GM23338 (cell line): ENCODE measurements at regions not wholly inside any gene's neighbourhood (a gene's known extent, or its start where the extent isn't known, plus 50 kb on each side); places are given as distances from the start of the nearest gene placed in this dataset.

ENCODE experiments used
- ATAC-seq: fragments of 200-7000 bp; cut with Tn5 transposase; 3 replicates; pipeline ENCODE4 v1.9.1; 2020
- DNase-seq: peaks from one replicate; pipeline ENCODE4 v3.0.0-alpha.2; 2015; ENCODE audit warnings: low spot score
- H2AFZ ChIP-seq: fragments of 200-600 bp; sonication (generic); 2 replicates; pipeline ENCODE4 v1.8.0; 2016; ENCODE audit warnings: antibody characterized with exemption, mild to moderate bottlenecking, moderate library complexity
- H3F3A ChIP-seq: fragments of 200-600 bp; sonication (generic); replicated peaks from 2 replicates; pipeline ENCODE4 v1.8.0; 2017; ENCODE audit warnings: antibody characterized with exemption, mixed run types, low read depth
- H3K27ac ChIP-seq: fragments of 200-600 bp; sonication (generic); 2 replicates; pipeline ENCODE4 v1.6.1; 2016; ENCODE audit warnings: low read depth
- H3K27me3 ChIP-seq: fragments of 200-600 bp; sonication (generic); 2 replicates; pipeline ENCODE4 v1.8.0; 2016; ENCODE audit warnings: mild to moderate bottlenecking, mixed run types, moderate library complexity; ENCODE audit not compliant: insufficient read depth
- H3K36me3 ChIP-seq: fragments of 200-600 bp; sonication (generic); 2 replicates; pipeline ENCODE4 v1.8.0; 2016; ENCODE audit warnings: mild to moderate bottlenecking; ENCODE audit not compliant: insufficient read depth
- H3K4me1 ChIP-seq: fragments of 200-600 bp; sonication (generic); 2 replicates; pipeline ENCODE4 v1.8.0; 2016; ENCODE audit warnings: mild to moderate bottlenecking, moderate library complexity; ENCODE audit not compliant: insufficient read depth
- H3K4me2 ChIP-seq: fragments of 200-600 bp; sonication (generic); 2 replicates; pipeline ENCODE4 v1.7.1; 2017; ENCODE audit warnings: mixed run types
- H3K4me3 ChIP-seq: fragments of 200-600 bp; sonication (generic); 2 replicates; pipeline ENCODE4 v1.6.1; 2016; ENCODE audit warnings: mixed run types
- H3K79me2 ChIP-seq: fragments of 200-600 bp; sonication (generic); replicated peaks from 2 replicates; pipeline ENCODE4 v1.8.0; 2017; ENCODE audit warnings: mild to moderate bottlenecking; ENCODE audit not compliant: insufficient read depth
- H3K9me2 ChIP-seq: fragments of 200-600 bp; sonication (generic); 2 replicates; pipeline ENCODE4 v1.8.0; 2017; ENCODE audit not compliant: insufficient read depth
- H4K20me1 ChIP-seq: fragments of 200-600 bp; sonication (generic); replicated peaks from 2 replicates; pipeline ENCODE4 v1.8.0; 2017; ENCODE audit warnings: mild to moderate bottlenecking; ENCODE audit not compliant: insufficient read depth
- H3K27ac Mint-ChIP-seq: 2 replicates; pipeline ENCODE4 v1.8.0; 2020; ENCODE audit warnings: inconsistent platforms, mild to moderate bottlenecking, moderate library complexity, mixed read lengths
- H3K27me3 Mint-ChIP-seq: 3 replicates; pipeline ENCODE4 v1.8.0; 2022; ENCODE audit warnings: low read depth, mild to moderate bottlenecking, moderate library complexity, mixed read lengths, inconsistent platforms; ENCODE audit not compliant: insufficient read depth, poor library complexity
- H3K36me3 Mint-ChIP-seq: 3 replicates; pipeline ENCODE4 v1.8.0; 2021; ENCODE audit warnings: low read depth, mild to moderate bottlenecking, inconsistent platforms, moderate library complexity, mixed read lengths
- H3K4me1 Mint-ChIP-seq: 3 replicates; pipeline ENCODE4 v1.8.0; 2020; ENCODE audit warnings: mild to moderate bottlenecking, inconsistent platforms, mixed read lengths
- H3K4me3 Mint-ChIP-seq: 3 replicates; pipeline ENCODE4 v1.8.0; 2021; ENCODE audit warnings: moderate library complexity, mild to moderate bottlenecking, inconsistent platforms, mixed read lengths
- H3K9me3 Mint-ChIP-seq: 3 replicates; pipeline ENCODE4 v1.8.0; 2020; ENCODE audit warnings: moderate library complexity, mild to moderate bottlenecking, inconsistent platforms, mixed read lengths
- CREB1 ChIP-seq: fragments of 250-450 bp; sonication (Bioruptor Pico); IDR thresholded peaks from 2 replicates; pipeline ENCODE4 v1.5.0; 2020; ENCODE audit warnings: low read depth, mild to moderate bottlenecking, moderate library complexity
- EZH2 ChIP-seq: fragments of 200-600 bp; sonication (generic); IDR thresholded peaks from one replicate; pipeline ENCODE4 v1.8.0; 2017; ENCODE audit warnings: antibody characterized with exemption, mild to moderate bottlenecking, low read depth; ENCODE audit not compliant: unreplicated experiment
- EZH2phosphoT487 ChIP-seq: fragments of 200-600 bp; sonication (generic); IDR thresholded peaks from one replicate; pipeline ENCODE4 v1.8.1; 2018; ENCODE audit warnings: antibody characterized with exemption; ENCODE audit not compliant: unreplicated experiment
- JUNB ChIP-seq: IDR thresholded peaks from one replicate; pipeline ENCODE4 v1.6.1; 2016; ENCODE audit warnings: antibody characterized with exemption; ENCODE audit not compliant: unreplicated experiment
- POLR2AphosphoS5 ChIP-seq: IDR thresholded peaks from 2 replicates; pipeline ENCODE4 v1.6.1; 2016; ENCODE audit warnings: antibody characterized with exemption, low read depth
- REST ChIP-seq: IDR thresholded peaks from one replicate; pipeline ENCODE4 v1.6.1; 2018; ENCODE audit warnings: antibody characterized with exemption; ENCODE audit not compliant: unreplicated experiment
- STAT1 ChIP-seq: IDR thresholded peaks from one replicate; pipeline ENCODE4 v1.6.1; 2016; ENCODE audit warnings: antibody characterized with exemption; ENCODE audit not compliant: unreplicated experiment
- ZNF114 ChIP-seq: fragments of 250-450 bp; sonication (Bioruptor Pico); IDR thresholded peaks from 2 replicates; pipeline ENCODE4 v1.5.0; 2020; ENCODE audit warnings: mild to moderate bottlenecking, moderate library complexity
- ZNF331 ChIP-seq: fragments of 250-450 bp; sonication (Bioruptor Pico); IDR thresholded peaks from 2 replicates; pipeline ENCODE4 v1.5.0; 2020; ENCODE audit warnings: low read depth, mild to moderate bottlenecking, moderate library complexity
- TF ChIP-seq, protein P1 (sequence below), 2 experiments: fragments of 200-600 bp in 1 of 2; sonication (generic) in 1 of 2; conservative IDR thresholded peaks; 2 replicates each; pipeline versions ENCODE4 v1.5.1 to v1.6.1; 2016 to 2017; ENCODE audit warnings: antibody characterized with exemption in 2 of 2, low read depth in 2 of 2, mild to moderate bottlenecking in 2 of 2, moderate library complexity in 1 of 2
- TF ChIP-seq, protein P2 (sequence below): fragments of 250-450 bp; sonication (Bioruptor Pico); IDR thresholded peaks from 2 replicates; pipeline ENCODE4 v1.5.0; 2020; ENCODE audit warnings: mild to moderate bottlenecking, moderate library complexity

- TF ChIP-seq, protein P1, sequence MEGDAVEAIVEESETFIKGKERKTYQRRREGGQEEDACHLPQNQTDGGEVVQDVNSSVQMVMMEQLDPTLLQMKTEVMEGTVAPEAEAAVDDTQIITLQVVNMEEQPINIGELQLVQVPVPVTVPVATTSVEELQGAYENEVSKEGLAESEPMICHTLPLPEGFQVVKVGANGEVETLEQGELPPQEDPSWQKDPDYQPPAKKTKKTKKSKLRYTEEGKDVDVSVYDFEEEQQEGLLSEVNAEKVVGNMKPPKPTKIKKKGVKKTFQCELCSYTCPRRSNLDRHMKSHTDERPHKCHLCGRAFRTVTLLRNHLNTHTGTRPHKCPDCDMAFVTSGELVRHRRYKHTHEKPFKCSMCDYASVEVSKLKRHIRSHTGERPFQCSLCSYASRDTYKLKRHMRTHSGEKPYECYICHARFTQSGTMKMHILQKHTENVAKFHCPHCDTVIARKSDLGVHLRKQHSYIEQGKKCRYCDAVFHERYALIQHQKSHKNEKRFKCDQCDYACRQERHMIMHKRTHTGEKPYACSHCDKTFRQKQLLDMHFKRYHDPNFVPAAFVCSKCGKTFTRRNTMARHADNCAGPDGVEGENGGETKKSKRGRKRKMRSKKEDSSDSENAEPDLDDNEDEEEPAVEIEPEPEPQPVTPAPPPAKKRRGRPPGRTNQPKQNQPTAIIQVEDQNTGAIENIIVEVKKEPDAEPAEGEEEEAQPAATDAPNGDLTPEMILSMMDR (conservative IDR thresholded peaks at IDR 0.05; ENCODE audit: low read depth in 2 of 2), result no peak
- TF ChIP-seq EZH2phosphoT487, result no peak
Measured at GRCh38 chr14:37842106-37842505, 246.7 kb downstream of the TTC6 start (continued).

DNA sequence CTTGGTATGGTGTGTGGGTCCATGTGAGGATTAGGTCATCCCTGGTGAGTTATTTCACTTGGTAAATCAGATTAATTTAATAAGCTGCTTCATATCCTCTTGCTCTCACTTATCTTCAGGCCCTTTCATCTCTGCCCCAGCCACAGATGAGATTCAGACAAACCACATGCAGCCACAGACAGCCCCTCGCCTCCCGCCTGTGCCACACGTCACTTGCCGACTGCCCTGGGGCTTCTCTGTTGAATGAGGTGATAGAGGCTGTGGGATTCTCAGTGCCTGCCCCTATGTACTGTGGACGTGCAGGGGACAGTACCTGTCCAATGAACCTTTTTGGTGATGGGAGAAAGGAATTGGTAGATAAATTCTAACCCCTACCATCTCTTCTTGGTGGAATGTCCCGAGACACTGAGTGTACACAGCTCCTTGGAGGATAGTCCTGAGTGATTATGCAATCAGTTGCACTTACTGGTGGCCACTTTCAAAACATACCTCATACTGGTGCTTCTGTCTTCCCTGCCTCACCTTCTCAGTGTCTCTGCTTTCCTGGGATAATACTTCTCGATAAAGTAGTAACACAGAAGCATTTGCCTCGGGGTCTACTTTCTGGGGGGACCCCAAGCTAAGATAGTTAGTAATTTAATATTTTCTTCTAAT is 248.7 kb downstream of the TTC6 start:
- H3K27ac Mint-ChIP-seq, result no peak overlapping the region
- TF ChIP-seq ZNF331 (CRISPR knock-in tag), result no peak
- TF ChIP-seq, protein P1 (conservative IDR thresholded peaks at IDR 0.05; ENCODE audit: low read depth in 2 of 2), result no peak
- TF ChIP-seq POLR2AphosphoS5, result no peak
- no peak for TF ChIP-seq EZH2
- no peak for TF ChIP-seq ZNF114 (CRISPR knock-in tag)
- TF ChIP-seq REST, result no peak
- no peak for TF ChIP-seq JUNB
- TF ChIP-seq CREB1, result no peak
- TF ChIP-seq, protein P2, sequence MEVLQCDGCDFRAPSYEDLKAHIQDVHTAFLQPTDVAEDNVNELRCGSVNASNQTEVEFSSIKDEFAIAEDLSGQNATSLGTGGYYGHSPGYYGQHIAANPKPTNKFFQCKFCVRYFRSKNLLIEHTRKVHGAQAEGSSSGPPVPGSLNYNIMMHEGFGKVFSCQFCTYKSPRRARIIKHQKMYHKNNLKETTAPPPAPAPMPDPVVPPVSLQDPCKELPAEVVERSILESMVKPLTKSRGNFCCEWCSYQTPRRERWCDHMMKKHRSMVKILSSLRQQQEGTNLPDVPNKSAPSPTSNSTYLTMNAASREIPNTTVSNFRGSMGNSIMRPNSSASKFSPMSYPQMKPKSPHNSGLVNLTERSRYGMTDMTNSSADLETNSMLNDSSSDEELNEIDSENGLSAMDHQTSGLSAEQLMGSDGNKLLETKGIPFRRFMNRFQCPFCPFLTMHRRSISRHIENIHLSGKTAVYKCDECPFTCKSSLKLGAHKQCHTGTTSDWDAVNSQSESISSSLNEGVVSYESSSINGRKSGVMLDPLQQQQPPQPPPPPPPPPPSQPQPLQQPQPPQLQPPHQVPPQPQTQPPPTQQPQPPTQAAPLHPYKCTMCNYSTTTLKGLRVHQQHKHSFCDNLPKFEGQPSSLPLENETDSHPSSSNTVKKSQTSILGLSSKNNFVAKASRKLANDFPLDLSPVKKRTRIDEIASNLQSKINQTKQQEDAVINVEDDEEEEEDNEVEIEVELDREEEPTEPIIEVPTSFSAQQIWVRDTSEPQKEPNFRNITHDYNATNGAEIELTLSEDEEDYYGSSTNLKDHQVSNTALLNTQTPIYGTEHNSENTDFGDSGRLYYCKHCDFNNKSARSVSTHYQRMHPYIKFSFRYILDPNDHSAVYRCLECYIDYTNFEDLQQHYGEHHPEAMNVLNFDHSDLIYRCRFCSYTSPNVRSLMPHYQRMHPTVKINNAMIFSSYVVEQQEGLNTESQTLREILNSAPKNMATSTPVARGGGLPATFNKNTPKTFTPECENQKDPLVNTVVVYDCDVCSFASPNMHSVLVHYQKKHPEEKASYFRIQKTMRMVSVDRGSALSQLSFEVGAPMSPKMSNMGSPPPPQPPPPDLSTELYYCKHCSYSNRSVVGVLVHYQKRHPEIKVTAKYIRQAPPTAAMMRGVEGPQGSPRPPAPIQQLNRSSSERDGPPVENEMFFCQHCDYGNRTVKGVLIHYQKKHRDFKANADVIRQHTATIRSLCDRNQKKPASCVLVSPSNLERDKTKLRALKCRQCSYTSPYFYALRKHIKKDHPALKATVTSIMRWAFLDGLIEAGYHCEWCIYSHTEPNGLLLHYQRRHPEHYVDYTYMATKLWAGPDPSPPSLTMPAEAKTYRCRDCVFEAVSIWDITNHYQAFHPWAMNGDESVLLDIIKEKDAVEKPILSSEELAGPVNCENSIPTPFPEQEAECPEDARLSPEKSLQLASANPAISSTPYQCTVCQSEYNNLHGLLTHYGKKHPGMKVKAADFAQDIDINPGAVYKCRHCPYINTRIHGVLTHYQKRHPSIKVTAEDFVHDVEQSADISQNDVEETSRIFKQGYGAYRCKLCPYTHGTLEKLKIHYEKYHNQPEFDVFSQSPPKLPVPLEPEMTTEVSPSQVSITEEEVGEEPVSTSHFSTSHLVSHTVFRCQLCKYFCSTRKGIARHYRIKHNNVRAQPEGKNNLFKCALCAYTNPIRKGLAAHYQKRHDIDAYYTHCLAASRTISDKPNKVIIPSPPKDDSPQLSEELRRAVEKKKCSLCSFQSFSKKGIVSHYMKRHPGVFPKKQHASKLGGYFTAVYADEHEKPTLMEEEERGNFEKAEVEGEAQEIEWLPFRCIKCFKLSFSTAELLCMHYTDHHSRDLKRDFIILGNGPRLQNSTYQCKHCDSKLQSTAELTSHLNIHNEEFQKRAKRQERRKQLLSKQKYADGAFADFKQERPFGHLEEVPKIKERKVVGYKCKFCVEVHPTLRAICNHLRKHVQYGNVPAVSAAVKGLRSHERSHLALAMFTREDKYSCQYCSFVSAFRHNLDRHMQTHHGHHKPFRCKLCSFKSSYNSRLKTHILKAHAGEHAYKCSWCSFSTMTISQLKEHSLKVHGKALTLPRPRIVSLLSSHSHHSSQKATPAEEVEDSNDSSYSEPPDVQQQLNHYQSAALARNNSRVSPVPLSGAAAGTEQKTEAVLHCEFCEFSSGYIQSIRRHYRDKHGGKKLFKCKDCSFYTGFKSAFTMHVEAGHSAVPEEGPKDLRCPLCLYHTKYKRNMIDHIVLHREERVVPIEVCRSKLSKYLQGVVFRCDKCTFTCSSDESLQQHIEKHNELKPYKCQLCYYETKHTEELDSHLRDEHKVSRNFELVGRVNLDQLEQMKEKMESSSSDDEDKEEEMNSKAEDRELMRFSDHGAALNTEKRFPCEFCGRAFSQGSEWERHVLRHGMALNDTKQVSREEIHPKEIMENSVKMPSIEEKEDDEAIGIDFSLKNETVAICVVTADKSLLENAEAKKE, result no peak
- TF ChIP-seq STAT1, result no peak

More for the DNA sequence above, 248.7 kb downstream of the TTC6 start:
- no peaks in the 10 kb centered on the region for H3K4me1 ChIP-seq
- no peak overlapping the region; the same call in 1 of the 2 replicates for H2AFZ ChIP-seq
- H3K79me2 ChIP-seq, result no peaks in the 10 kb centered on the region
- H3K4me3 ChIP-seq, result no peak overlapping the region
- no peak overlapping the region for H3K27ac ChIP-seq
- Mint-ChIP-seq H3K36me3 (no peaks in the 10 kb centered on the region), H3K9me3 (peaks cover 6% of the 10 kb centered on the region; the same call in 2 of the 3 replicates), H3K4me3 (no peak overlapping the region), H3K4me1 (no peaks in the 10 kb centered on the region), H3K27me3 (no peaks in the 10 kb centered on the region)
- H3K4me2 ChIP-seq, result no peak overlapping the region
- ATAC-seq, result no peak
- DNase-seq, result no peak
- H3K36me3 ChIP-seq, result no peaks in the 10 kb centered on the region
- H4K20me1 ChIP-seq, result no peaks in the 10 kb centered on the region
- no peaks in the 10 kb centered on the region for H3F3A ChIP-seq
- no peaks in the 10 kb centered on the region for H3K9me2 ChIP-seq
- H3K27me3 ChIP-seq, result no peaks in the 10 kb centered on the region
